ENCODE measurements at regions not wholly inside any gene's neighbourhood (a gene's known extent, or its start where the extent isn't known, plus 50 kb on each side); places are given as distances from the start of the nearest gene placed in this dataset.

GRCh38 chr6:66848244-66848953 lies 1141.4 kb upstream of the EYS start:
- ChIA-PET CTCF (no interaction called here), POLR2A (no interaction called here)
- H3K36me3 Mint-ChIP-seq (ENCODE audit: low read depth) = no peaks in the 10 kb centered on the region
- H3K4me1 Mint-ChIP-seq (ENCODE audit: low read depth) = no peaks in the 10 kb centered on the region
- no peaks in the 10 kb centered on the region for H3K27me3 Mint-ChIP-seq (ENCODE audit: low read depth)
- no peak overlapping the region for H3K27ac Mint-ChIP-seq
- peaks cover 22% of the 10 kb centered on the region for H3K9me3 Mint-ChIP-seq (ENCODE audit: insufficient read depth)
- ATAC-seq (no peak), DNase-seq (no peak)
- no peak overlapping the region for H3K4me3 Mint-ChIP-seq

GRCh38 chr6:66838764-66839163 lies 1131.7 kb upstream of the EYS start:
- no peaks in the 10 kb centered on the region for H3K36me3 Mint-ChIP-seq (ENCODE audit: low read depth)
- CTCF ChIA-PET = no interaction called here

GRCh38 chr6:66825539-66825938 lies 1118.5 kb upstream of the EYS start:
- CTCF ChIA-PET = no interaction called here
- Mint-ChIP-seq H3K9me3 (ENCODE audit: insufficient read depth) (peaks cover 13% of the 10 kb centered on the region), H3K4me3 (no peak overlapping the region), H3K36me3 (ENCODE audit: low read depth) (no peaks in the 10 kb centered on the region), H3K4me1 (ENCODE audit: low read depth) (no peaks in the 10 kb centered on the region), H3K27ac (no peak overlapping the region), H3K27me3 (ENCODE audit: low read depth) (no peaks in the 10 kb centered on the region)
- POLR2A ChIA-PET = no interaction called here
- ATAC-seq (no peak), DNase-seq (no peak)

More at GRCh38 chr6:66838764-66839163, 1131.7 kb upstream of the EYS start:
- Mint-ChIP-seq H3K4me3 (no peak overlapping the region), H3K27me3 (ENCODE audit: low read depth) (no peaks in the 10 kb centered on the region), H3K27ac (no peak overlapping the region), H3K4me1 (ENCODE audit: low read depth) (no peaks in the 10 kb centered on the region), H3K9me3 (ENCODE audit: insufficient read depth) (peaks cover 19% of the 10 kb centered on the region)
- DNase-seq (no peak), ATAC-seq (no peak)
- POLR2A ChIA-PET = no interaction called here

- POLR2A ChIA-PET = no interaction called here
- H3K9me3 Mint-ChIP-seq (ENCODE audit: insufficient read depth) = peaks cover 18% of the 10 kb centered on the region
- no peaks in the 10 kb centered on the region for H3K4me1 Mint-ChIP-seq (ENCODE audit: low read depth)
- H3K36me3 Mint-ChIP-seq (ENCODE audit: low read depth) = no peaks in the 10 kb centered on the region
- no peak overlapping the region for H3K4me3 Mint-ChIP-seq
- DNase-seq (no peak), ATAC-seq (no peak)
- no peak overlapping the region for H3K27ac Mint-ChIP-seq
- no peaks in the 10 kb centered on the region for H3K27me3 Mint-ChIP-seq (ENCODE audit: low read depth)
- CTCF ChIA-PET = no interaction called here
These were observed 1107.1 kb upstream of the EYS start for GRCh38 chr6:66814156-66814555.

- Mint-ChIP-seq H3K36me3 (ENCODE audit: low read depth) (no peaks in the 10 kb centered on the region), H3K27ac (no peak overlapping the region), H3K4me1 (ENCODE audit: low read depth) (no peaks in the 10 kb centered on the region), H3K27me3 (ENCODE audit: low read depth) (no peaks in the 10 kb centered on the region), H3K9me3 (ENCODE audit: insufficient read depth) (peaks cover 10% of the 10 kb centered on the region), H3K4me3 (no peak overlapping the region)
- no peak for ATAC-seq
- CTCF ChIA-PET = no interaction called here
- no peak for DNase-seq
- POLR2A ChIA-PET = no interaction called here
These were observed 1101.7 kb upstream of the EYS start for GRCh38 chr6:66808771-66809170.

GRCh38 chr6:66796987-66797386 lies 1090.0 kb upstream of the EYS start:
- Mint-ChIP-seq H3K36me3 (ENCODE audit: low read depth) (no peaks in the 10 kb centered on the region), H3K4me1 (ENCODE audit: low read depth) (no peaks in the 10 kb centered on the region), H3K27ac (no peak overlapping the region), H3K27me3 (ENCODE audit: low read depth) (no peaks in the 10 kb centered on the region), H3K9me3 (ENCODE audit: insufficient read depth) (peaks cover 11% of the 10 kb centered on the region), H3K4me3 (no peak overlapping the region)
- POLR2A ChIA-PET = no interaction called here
- DNase-seq (no peak), ATAC-seq (no peak)
- CTCF ChIA-PET = no interaction called here

GRCh38 chr6:66788579-66788978 lies 1081.6 kb upstream of the EYS start:
- ATAC-seq (no peak), DNase-seq (no peak)
- POLR2A ChIA-PET = no interaction called here
- Mint-ChIP-seq H3K36me3 (ENCODE audit: low read depth) (no peaks in the 10 kb centered on the region), H3K27ac (no peak overlapping the region), H3K27me3 (ENCODE audit: low read depth) (no peaks in the 10 kb centered on the region), H3K9me3 (ENCODE audit: insufficient read depth) (peaks cover 4% of the 10 kb centered on the region), H3K4me3 (no peak overlapping the region), H3K4me1 (ENCODE audit: low read depth) (no peaks in the 10 kb centered on the region)
- CTCF ChIA-PET = no interaction called here

- ATAC-seq (no peak), DNase-seq (no peak)
- Mint-ChIP-seq H3K27me3 (ENCODE audit: low read depth) (no peaks in the 10 kb centered on the region), H3K9me3 (ENCODE audit: insufficient read depth) (peaks cover 17% of the 10 kb centered on the region), H3K4me1 (ENCODE audit: low read depth) (no peaks in the 10 kb centered on the region), H3K27ac (no peak overlapping the region), H3K36me3 (ENCODE audit: low read depth) (no peaks in the 10 kb centered on the region), H3K4me3 (no peak overlapping the region)
- ChIA-PET POLR2A (no interaction called here), CTCF (no interaction called here)
These were observed 1065.8 kb upstream of the EYS start for GRCh38 chr6:66772800-66773199.

GRCh38 chr6:66771626-66772025 lies 1064.6 kb upstream of the EYS start:
- DNase-seq (no peak), ATAC-seq (no peak)
- Mint-ChIP-seq H3K36me3 (ENCODE audit: low read depth) (no peaks in the 10 kb centered on the region), H3K4me1 (ENCODE audit: low read depth) (no peaks in the 10 kb centered on the region), H3K9me3 (ENCODE audit: insufficient read depth) (peaks cover 17% of the 10 kb centered on the region), H3K27ac (no peak overlapping the region), H3K4me3 (no peak overlapping the region), H3K27me3 (ENCODE audit: low read depth) (no peaks in the 10 kb centered on the region)
- ChIA-PET CTCF (no interaction called here), POLR2A (no interaction called here)

GRCh38 chr6:66751630-66752029 lies 1044.6 kb upstream of the EYS start:
- no peak for DNase-seq
- no peaks in the 10 kb centered on the region for H3K27me3 Mint-ChIP-seq (ENCODE audit: low read depth)
- no peak for ATAC-seq
- CTCF ChIA-PET = no interaction called here
- H3K4me3 Mint-ChIP-seq = no peak overlapping the region
- POLR2A ChIA-PET = no interaction called here
- peaks cover 16% of the 10 kb centered on the region for H3K9me3 Mint-ChIP-seq (ENCODE audit: insufficient read depth)
- H3K27ac Mint-ChIP-seq = no peak overlapping the region
- no peaks in the 10 kb centered on the region for H3K4me1 Mint-ChIP-seq (ENCODE audit: low read depth)
- no peaks in the 10 kb centered on the region for H3K36me3 Mint-ChIP-seq (ENCODE audit: low read depth)

GRCh38 chr6:66740346-66740745 lies 1033.3 kb upstream of the EYS start:
- CTCF ChIA-PET = no interaction called here
- POLR2A ChIA-PET = no interaction called here
- DNase-seq = no peak

GRCh38 chr6:66735106-66735890 lies 1028.3 kb upstream of the EYS start:
- Mint-ChIP-seq H3K9me3 (ENCODE audit: insufficient read depth) (peaks cover 23% of the 10 kb centered on the region), H3K4me3 (no peak overlapping the region), H3K36me3 (ENCODE audit: low read depth) (no peaks in the 10 kb centered on the region), H3K4me1 (ENCODE audit: low read depth) (no peaks in the 10 kb centered on the region), H3K27me3 (ENCODE audit: low read depth) (no peaks in the 10 kb centered on the region), H3K27ac (no peak overlapping the region)
- no peak for ATAC-seq
- no peak for DNase-seq
- ChIA-PET CTCF (no interaction called here), POLR2A (no interaction called here)

More at GRCh38 chr6:66740346-66740745, 1033.3 kb upstream of the EYS start:
- no peaks in the 10 kb centered on the region for H3K36me3 Mint-ChIP-seq (ENCODE audit: low read depth)
- H3K4me1 Mint-ChIP-seq (ENCODE audit: low read depth) = no peaks in the 10 kb centered on the region
- no peak for ATAC-seq
- H3K9me3 Mint-ChIP-seq (ENCODE audit: insufficient read depth) = peaks cover 15% of the 10 kb centered on the region
- no peak overlapping the region for H3K27ac Mint-ChIP-seq
- no peaks in the 10 kb centered on the region for H3K27me3 Mint-ChIP-seq (ENCODE audit: low read depth)
- no peak overlapping the region for H3K4me3 Mint-ChIP-seq

GRCh38 chr6:66731310-66731709 lies 1024.3 kb upstream of the EYS start:
- CTCF ChIA-PET = no interaction called here
- POLR2A ChIA-PET = no interaction called here
- H3K4me1 Mint-ChIP-seq (ENCODE audit: low read depth) = no peaks in the 10 kb centered on the region
- ATAC-seq (no peak), DNase-seq (no peak)
- H3K27me3 Mint-ChIP-seq (ENCODE audit: low read depth) = no peaks in the 10 kb centered on the region
- no peak overlapping the region for H3K27ac Mint-ChIP-seq
- peaks cover 38% of the 10 kb centered on the region for H3K9me3 Mint-ChIP-seq (ENCODE audit: insufficient read depth)
- H3K4me3 Mint-ChIP-seq = no peak overlapping the region
- no peaks in the 10 kb centered on the region for H3K36me3 Mint-ChIP-seq (ENCODE audit: low read depth)
